OCI-LY3 (cell line): ENCODE measurements at regions not wholly inside any gene's neighbourhood (a gene's known extent, or its start where the extent isn't known, plus 50 kb on each side); places are given as distances from the start of the nearest gene placed in this dataset.

Source experiments
- EZH2phosphoT487 ChIP-seq: fragments of 200-600 bp; shearing (Covaris generic); IDR thresholded peaks from 2 replicates; pipeline ENCODE4 v1.6.1; 2018; ENCODE audit warnings: antibody characterized with exemption, mixed run types, low read depth
- TF ChIP-seq, protein P1 (sequence below): fragments of 200-600, 300-600 bp; sonication (generic); IDR thresholded peaks from 2 replicates; pipeline ENCODE4 v1.5.1; 2014; ENCODE audit warnings: antibody characterized with exemption, low read length, low read depth

DNA sequence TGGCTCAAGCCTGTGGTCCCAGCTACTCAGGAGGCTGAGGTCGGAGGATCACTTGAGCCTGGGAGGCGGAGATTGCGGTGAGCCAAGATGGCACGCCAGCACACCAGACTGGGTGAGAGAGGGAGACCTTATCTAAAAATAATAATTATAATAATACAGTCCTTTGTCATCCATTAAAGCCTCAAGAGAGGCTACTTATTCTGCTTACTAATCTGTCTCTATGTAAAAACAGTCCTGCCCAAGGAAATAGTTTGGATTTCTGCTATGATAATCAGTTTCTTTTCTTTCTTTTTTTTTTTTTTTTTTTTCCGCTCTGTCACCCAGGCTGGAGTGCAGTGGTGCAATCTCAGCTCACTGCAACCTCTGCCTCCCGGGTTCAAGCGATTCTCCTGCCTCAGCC, 228.3 kb downstream of the C1D start:
- TF ChIP-seq, protein P1, sequence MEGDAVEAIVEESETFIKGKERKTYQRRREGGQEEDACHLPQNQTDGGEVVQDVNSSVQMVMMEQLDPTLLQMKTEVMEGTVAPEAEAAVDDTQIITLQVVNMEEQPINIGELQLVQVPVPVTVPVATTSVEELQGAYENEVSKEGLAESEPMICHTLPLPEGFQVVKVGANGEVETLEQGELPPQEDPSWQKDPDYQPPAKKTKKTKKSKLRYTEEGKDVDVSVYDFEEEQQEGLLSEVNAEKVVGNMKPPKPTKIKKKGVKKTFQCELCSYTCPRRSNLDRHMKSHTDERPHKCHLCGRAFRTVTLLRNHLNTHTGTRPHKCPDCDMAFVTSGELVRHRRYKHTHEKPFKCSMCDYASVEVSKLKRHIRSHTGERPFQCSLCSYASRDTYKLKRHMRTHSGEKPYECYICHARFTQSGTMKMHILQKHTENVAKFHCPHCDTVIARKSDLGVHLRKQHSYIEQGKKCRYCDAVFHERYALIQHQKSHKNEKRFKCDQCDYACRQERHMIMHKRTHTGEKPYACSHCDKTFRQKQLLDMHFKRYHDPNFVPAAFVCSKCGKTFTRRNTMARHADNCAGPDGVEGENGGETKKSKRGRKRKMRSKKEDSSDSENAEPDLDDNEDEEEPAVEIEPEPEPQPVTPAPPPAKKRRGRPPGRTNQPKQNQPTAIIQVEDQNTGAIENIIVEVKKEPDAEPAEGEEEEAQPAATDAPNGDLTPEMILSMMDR, result no peak
- no peak for TF ChIP-seq EZH2phosphoT487
